Activated naive CD4-positive, alpha-beta T cell treated with anti-CD3 and anti-CD28 coated beads, Interleukin-2, amount 10 ng/mL, durations not matched to agents 7 days and 5 days (primary cell): ENCODE measurements at regions not wholly inside any gene's neighbourhood (a gene's known extent, or its start where the extent isn't known, plus 50 kb on each side); places are given as distances from the start of the nearest gene placed in this dataset.

Experiments used
- CTCF ChIA-PET: fragments of 350-600 bp; sonication (Branson Sonifier 250); formaldehyde crosslinking; loops from one replicate; lab custom pipeline; 2021; ENCODE audit warnings: antibody characterized with exemption; lab: Charles Lee
- DNase-seq: peaks from one replicate; pipeline ENCODE4 v3.0.0-alpha.2; 2020
- H3K27ac Mint-ChIP-seq: one replicate; pipeline ENCODE4 v1.8.0; 2021; ENCODE audit warnings: mild to moderate bottlenecking, moderate library complexity, mixed read lengths
- H3K27me3 Mint-ChIP-seq: one replicate; pipeline ENCODE4 v1.8.0; 2021; ENCODE audit warnings: mild to moderate bottlenecking, mixed read lengths
- H3K36me3 Mint-ChIP-seq: one replicate; pipeline ENCODE4 v1.8.0; 2021; ENCODE audit warnings: mixed read lengths
- H3K4me1 Mint-ChIP-seq: one replicate; pipeline ENCODE4 v1.8.0; 2021; ENCODE audit warnings: mixed read lengths
- H3K4me3 Mint-ChIP-seq: one replicate; pipeline ENCODE4 v1.8.0; 2021; ENCODE audit warnings: mild to moderate bottlenecking, moderate library complexity, mixed read lengths
- H3K9me3 Mint-ChIP-seq: one replicate; pipeline ENCODE4 v1.8.0; 2021; ENCODE audit warnings: mixed read lengths

DNA sequence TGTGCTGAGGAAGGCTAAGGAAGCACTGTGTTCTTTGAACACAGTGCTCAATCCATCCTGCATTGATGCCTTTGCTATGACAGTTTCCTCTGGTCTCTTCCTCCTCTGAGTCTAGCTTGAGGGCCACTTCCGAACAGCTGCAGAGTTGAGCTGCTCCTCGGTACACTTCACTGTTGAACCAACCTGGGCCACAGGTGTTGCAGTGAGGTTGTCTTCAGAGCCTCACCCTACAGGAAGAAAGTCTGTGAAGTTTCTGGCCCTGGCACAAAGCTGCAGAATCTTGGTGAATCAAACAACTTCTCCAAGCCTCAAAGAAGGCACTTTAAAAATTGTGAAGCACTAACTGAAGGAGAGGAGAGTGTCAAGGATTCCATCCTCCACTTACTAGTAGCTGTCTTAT is 394.0 kb downstream of the KCNRG start:
- CTCF ChIA-PET: no interaction called here
- H3K4me3 Mint-ChIP-seq: no peak overlapping the region
- H3K27ac Mint-ChIP-seq: no peak overlapping the region

DNA sequence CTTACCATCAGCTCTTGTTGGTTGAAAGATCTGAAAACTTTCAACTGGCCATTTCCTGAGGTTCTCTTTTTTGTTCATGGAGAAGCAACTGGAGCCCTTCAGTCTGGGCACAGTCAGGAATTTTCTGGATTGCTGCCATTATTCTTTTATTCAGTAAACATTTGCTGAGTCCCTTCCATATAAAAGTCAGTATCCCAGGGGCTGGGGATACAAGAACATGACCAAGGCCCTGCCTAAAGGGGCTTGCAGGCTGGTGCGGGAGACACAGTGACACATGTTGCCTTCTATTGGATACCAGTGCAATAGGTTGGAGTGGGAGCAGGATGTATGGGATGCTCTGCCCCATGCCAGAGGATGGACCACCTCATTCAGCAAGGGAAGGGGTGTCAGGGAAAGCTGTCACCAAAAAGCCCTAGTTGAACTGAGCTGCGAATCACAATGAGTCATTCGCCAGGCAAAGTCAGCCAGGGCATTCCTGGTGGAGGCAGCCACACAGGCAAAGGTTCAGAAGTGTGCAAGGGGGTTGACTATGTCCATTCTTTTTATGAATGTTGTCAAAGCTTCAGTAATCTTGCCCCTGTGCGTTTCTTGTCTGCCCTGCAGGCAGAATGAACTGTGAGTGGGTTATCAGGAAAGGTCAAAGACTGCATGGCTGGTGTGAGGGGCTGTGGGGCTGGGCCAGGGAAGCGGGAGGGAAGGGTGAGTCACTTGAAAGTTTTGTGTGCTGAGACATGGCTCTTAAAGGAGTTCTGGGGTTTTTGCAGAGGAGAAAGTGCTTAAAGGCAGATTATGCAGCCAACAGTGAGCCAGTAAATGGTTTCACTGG is 395.9 kb downstream of the KCNRG start:
- H3K4me1 Mint-ChIP-seq: no peaks in the 10 kb centered on the region
- no peak for DNase-seq
- CTCF ChIA-PET: no interaction called here
- peaks cover 1% of the 10 kb centered on the region for H3K9me3 Mint-ChIP-seq
- H3K36me3 Mint-ChIP-seq: no peaks in the 10 kb centered on the region
- H3K27ac Mint-ChIP-seq: no peak overlapping the region
- H3K4me3 Mint-ChIP-seq: no peak overlapping the region
- peaks cover 36% of the 10 kb centered on the region for H3K27me3 Mint-ChIP-seq

More for the DNA sequence above, 394.0 kb downstream of the KCNRG start:
- no peaks in the 10 kb centered on the region for H3K4me1 Mint-ChIP-seq
- H3K27me3 Mint-ChIP-seq: peaks cover 42% of the 10 kb centered on the region
- H3K9me3 Mint-ChIP-seq: no peaks in the 10 kb centered on the region
- DNase-seq: no peak
- H3K36me3 Mint-ChIP-seq: no peaks in the 10 kb centered on the region

DNA sequence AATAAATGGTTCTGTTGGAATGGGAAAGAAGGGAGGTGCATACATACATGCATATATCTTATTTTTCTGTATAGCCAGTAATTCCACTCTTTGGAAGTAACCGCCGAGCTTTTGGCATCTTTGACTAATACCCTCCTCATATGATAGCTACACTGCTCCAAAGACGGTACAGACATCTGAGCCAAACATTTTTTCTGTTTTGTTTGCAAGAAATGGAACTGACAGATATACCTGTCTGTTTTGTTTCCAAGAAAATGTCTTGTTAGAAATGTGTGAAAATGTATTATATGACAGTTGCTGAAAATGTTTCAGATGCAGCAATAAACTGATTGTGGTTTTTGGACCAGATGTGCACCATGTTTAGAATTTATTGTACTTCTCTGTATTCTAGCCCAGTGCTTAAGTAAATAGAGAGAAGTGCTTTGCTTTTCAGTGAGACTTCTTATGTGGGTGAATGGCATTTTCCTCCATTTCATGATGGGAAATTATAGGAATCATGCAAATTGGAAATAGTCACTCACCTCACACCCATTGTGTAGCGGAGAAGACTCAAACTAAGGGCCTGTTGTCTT is 396.9 kb downstream of the KCNRG start:
- Mint-ChIP-seq H3K9me3 (peaks cover 1% of the 10 kb centered on the region), H3K27ac (no peak overlapping the region), H3K4me1 (no peaks in the 10 kb centered on the region), H3K36me3 (no peaks in the 10 kb centered on the region), H3K27me3 (peaks cover 32% of the 10 kb centered on the region), H3K4me3 (no peak overlapping the region)
- no peak for DNase-seq
- CTCF ChIA-PET: no interaction called here

DNA sequence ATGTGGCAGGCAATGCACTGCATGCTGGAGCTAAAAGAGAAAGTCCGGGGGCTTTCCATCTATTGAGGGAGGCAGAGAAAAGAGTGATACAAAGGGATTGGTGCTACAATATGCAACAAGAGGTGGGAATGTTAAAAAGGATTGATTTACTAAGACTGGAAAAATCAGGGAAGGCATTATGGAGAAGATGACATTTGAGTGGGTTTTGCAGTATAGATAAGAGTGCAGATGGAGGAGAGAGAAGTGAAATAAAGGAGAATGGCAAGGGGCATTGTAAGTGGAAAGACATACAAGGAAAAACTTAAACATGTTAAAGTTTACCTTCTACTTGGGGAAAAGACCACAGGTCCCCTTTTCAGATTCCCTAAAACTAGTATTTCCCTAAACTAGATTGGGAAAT is 399.4 kb downstream of the KCNRG start:
- Mint-ChIP-seq H3K27me3 (peaks cover 31% of the 10 kb centered on the region), H3K27ac (no peak overlapping the region), H3K36me3 (no peaks in the 10 kb centered on the region), H3K4me3 (no peak overlapping the region), H3K4me1 (no peaks in the 10 kb centered on the region), H3K9me3 (peaks cover 1% of the 10 kb centered on the region)
- CTCF ChIA-PET: no interaction called here
- DNase-seq: no peak

DNA sequence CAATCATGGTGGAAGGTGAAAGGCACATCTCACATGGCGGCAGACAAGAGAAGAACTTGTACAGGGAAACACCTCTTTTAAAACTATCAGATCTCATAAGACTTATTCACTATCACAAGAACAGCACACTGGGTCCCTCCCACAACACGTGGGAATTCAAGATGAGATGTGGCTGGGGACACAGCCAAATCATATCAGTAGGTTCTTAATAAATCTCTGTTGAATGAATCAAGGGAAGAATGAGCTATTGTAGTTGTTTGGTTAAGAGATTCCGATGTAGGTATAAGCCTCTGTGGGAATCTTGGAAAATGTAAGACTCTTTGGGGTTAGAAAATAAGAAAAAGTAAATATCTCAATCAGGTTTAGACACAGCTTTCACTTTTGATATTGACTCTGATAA is 400.2 kb downstream of the KCNRG start:
- no peak overlapping the region for H3K4me3 Mint-ChIP-seq
- peaks cover 31% of the 10 kb centered on the region for H3K27me3 Mint-ChIP-seq
- no peaks in the 10 kb centered on the region for H3K36me3 Mint-ChIP-seq
- no peak for DNase-seq
- H3K4me1 Mint-ChIP-seq: no peaks in the 10 kb centered on the region
- H3K9me3 Mint-ChIP-seq: peaks cover 1% of the 10 kb centered on the region
- no peak overlapping the region for H3K27ac Mint-ChIP-seq
- CTCF ChIA-PET: no interaction called here

DNA sequence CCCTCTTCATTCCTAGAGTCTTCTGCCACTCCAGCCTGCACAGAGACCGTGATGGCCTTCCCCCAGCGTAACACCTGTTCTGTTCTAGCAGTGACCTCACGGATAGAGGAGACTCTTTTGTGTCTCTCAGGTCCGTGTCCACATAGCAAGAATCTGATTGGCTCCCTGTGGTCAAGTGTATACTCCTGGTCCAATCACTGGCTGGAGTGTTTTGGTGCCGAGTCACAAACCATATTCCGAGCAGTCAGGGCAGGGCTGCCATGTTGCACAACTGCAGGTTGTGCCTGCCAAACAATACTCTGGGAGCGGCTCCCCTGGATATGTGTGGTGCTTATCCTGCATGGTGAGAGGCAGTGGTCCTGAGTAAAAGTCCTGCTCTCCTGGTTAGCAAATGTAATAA is 402.4 kb downstream of the KCNRG start:
- Mint-ChIP-seq H3K9me3 (peaks cover 1% of the 10 kb centered on the region), H3K27me3 (peaks cover 21% of the 10 kb centered on the region), H3K4me1 (no peaks in the 10 kb centered on the region), H3K4me3 (no peak overlapping the region), H3K36me3 (no peaks in the 10 kb centered on the region), H3K27ac (no peak overlapping the region)
- no peak for DNase-seq
- CTCF ChIA-PET: no interaction called here

DNA sequence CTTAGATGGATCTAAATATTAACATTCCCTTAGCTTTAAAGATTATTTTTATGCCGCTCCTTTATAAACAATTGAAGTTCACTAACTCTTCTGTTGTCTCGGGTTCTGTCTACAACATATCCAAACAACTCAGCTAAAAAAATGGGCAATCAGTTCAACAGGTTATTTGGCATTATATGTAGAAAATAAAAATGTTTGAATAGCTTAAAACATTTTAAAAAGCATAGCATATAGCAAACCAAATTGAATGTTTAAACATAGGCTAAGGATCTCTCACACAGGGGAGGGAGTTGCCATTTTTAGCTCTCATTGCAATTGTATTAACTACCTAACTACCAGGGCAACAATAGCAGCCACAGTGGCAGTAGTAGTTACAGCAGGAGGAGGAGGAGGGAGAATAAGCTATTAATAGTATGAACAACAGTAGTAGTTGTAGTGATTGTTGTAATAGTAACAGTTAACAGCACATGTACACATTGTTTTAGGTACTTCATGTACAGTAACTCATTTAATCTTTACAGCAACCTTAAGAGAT is 404.2 kb downstream of the KCNRG start:
- no peak for DNase-seq
- Mint-ChIP-seq H3K27me3 (peaks cover 13% of the 10 kb centered on the region), H3K4me3 (no peak overlapping the region), H3K4me1 (no peaks in the 10 kb centered on the region), H3K27ac (no peak overlapping the region), H3K9me3 (peaks cover 1% of the 10 kb centered on the region), H3K36me3 (no peaks in the 10 kb centered on the region)
- CTCF ChIA-PET: interaction anchor here (1.2 kb wide), 1 partner anchor 381 kb away, joined by 3 read pairs; no protein-coding TSS in a partner anchor

DNA sequence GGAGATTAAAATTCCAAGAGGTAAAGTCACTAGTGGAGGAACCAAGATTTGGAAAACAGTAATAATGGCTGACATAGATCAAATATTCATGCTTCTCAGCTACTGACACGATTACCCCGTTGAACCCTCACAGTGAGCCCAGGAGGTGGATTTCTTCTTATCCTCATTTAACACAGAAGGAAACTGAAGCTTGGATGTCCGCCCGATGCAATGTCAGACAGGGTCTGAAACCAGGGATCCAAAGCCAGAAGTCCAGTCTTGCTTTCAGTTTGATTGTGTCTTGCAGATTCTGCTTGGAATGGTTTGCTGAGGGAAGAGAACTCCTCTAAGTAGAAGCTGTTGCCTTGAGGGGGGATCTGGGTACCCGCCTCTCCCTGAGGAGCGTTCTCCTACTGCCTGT is 404.7 kb downstream of the KCNRG start:
- no peak for DNase-seq
- Mint-ChIP-seq H3K36me3 (no peaks in the 10 kb centered on the region), H3K9me3 (peaks cover 1% of the 10 kb centered on the region), H3K4me3 (no peak overlapping the region), H3K27ac (no peak overlapping the region), H3K4me1 (no peaks in the 10 kb centered on the region), H3K27me3 (peaks cover 13% of the 10 kb centered on the region)
- CTCF ChIA-PET: interaction anchor here (1.2 kb wide), 1 partner anchor 381 kb away, joined by 3 read pairs; no protein-coding TSS in a partner anchor

DNA sequence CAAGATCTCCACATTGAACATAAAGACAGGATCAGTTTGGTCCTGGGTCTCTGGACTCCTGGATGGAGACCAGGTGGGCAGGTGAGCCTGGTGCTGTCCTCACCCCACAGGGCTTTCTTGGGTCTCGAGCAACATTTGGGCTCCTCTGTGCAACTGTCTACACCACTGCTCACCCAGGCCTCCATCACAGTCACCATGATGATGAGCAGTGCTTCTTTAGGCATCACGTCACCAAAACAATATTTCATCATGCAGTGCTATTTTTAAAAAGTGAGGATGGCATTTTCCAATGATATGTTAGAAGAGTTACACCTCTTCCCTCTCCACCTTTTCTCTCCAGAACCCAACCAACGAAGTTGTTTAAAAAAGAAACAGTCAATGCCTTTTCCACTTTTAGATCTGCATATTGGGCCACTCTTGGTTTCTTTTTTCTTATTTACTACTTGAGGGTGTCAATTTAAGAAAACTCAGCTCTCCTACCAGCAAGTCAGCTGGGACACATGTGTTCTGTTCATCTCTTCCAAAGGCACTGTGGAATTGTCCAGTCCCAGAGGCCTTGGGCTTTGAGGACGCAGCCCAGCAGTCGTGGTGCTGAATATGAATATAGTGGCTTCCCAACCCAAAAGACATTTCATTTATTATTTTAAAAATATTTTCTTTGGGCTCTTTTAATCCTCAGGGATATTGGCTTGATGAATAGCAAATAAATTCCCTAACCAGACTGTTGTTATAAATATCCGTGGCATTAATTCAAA is 405.7 kb downstream of the KCNRG start:
- H3K27me3 Mint-ChIP-seq: peaks cover 13% of the 10 kb centered on the region
- no peak overlapping the region for H3K4me3 Mint-ChIP-seq
- H3K4me1 Mint-ChIP-seq: no peaks in the 10 kb centered on the region
- CTCF ChIA-PET: no interaction called here
- no peak overlapping the region for H3K27ac Mint-ChIP-seq
- DNase-seq: no peak
- H3K36me3 Mint-ChIP-seq: no peaks in the 10 kb centered on the region
- H3K9me3 Mint-ChIP-seq: no peaks in the 10 kb centered on the region

DNA sequence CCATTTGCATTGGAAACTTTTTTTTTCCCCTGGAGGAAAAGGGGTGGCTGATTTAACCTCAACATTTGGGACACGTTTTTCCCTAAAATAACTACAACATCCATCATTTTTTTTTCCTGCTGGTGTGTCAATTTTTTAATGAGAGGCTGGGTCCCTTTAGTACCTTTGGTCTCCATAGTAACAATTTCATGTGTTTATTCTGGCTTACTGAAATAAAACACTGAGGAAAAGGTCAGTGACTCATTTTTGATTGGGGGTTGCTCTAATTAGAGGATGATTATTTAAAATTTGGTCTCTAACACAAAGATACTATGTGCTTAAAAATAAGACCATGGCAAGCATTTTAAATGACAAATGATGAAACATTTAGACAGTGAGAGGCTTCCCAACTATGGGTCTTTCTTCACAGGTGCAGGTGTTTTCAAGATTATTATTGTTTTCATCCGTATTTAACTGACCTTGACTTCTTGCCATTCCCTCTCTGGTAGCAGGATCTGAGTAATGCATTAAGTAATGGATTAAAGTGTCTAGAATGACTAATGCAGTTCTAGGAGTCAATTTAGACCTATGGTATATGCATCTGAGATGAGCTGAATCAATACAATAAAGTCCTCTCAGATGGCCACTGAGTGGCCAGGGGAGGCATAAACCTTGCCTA is 406.4 kb downstream of the KCNRG start:
- CTCF ChIA-PET: no interaction called here
- H3K27ac Mint-ChIP-seq: no peak overlapping the region
- H3K4me1 Mint-ChIP-seq: no peaks in the 10 kb centered on the region
- H3K9me3 Mint-ChIP-seq: no peaks in the 10 kb centered on the region
- H3K4me3 Mint-ChIP-seq: no peak overlapping the region
- no peak for DNase-seq
- H3K36me3 Mint-ChIP-seq: no peaks in the 10 kb centered on the region
- H3K27me3 Mint-ChIP-seq: peaks cover 11% of the 10 kb centered on the region

DNA sequence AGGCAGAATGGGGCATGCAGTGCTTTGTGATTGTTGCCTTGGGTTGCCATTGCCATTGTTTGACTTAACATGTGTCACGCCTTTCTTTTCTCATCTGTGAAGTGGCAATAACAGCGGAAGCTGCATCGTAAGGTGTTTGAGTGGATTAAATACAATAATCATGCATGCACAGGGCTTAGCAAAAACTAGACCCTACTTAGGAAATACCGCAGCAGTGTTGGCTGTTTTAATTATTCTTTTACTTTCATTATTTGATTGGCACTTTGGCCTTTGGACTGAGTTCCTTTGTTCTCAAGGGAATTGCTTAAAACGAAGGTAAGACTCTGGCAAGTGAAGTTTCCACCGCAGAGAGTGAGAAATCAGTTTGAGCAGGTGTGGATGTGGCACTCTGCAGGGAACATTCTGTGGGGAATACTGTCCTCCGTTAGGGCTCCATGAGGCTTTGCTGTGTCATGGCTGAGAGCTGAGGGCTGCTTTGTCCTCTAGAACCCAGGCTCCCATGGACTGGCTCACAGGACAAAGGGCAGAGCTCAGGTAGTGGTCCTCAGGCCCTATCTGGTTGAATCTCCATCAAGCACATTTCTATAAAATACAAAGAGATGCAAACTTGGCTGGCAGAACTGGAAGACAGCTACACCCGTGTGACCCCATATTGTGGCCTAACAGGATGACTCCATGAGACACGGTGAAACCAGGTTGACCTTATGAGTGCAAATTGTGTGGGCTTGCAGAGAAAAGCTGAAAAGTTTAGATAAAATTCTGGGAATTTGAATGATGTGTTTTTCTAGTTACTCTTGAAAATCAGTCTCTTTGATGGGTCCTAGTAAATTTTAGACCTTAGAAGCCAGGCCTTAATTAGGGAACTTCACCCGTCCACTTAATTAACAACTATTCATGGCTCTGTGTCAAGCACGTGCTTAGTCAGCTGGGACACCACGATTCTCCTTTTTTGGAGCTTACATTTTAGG is 407.2 kb downstream of the KCNRG start:
- DNase-seq: no peak
- no peaks in the 10 kb centered on the region for H3K4me1 Mint-ChIP-seq
- no peak overlapping the region for H3K27ac Mint-ChIP-seq
- H3K4me3 Mint-ChIP-seq: no peak overlapping the region
- no peaks in the 10 kb centered on the region for H3K36me3 Mint-ChIP-seq
- CTCF ChIA-PET: interaction anchor here (1.0 kb wide), 1 partner anchor 404 kb away, joined by 3 read pairs; no protein-coding TSS in a partner anchor
- H3K9me3 Mint-ChIP-seq: no peaks in the 10 kb centered on the region
- peaks cover 6% of the 10 kb centered on the region for H3K27me3 Mint-ChIP-seq

DNA sequence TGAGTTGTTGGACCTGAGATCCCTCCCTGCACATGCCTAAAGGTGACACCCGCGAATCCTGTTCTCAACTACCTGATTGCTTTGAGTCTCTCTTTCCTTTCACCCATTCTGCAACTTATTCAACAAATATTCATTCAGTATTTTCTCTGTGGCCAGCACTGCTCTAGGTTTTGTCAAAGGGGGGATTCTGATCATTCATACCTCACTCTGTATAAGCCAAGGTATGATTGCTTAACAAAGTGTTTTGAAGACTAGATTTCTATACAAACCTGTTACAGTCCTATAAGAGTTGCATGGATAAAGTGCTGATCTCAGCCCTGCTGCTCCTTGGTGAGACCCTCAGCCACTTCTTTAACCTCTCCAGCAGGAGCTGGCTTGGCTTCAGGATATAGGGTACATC is 409.7 kb downstream of the KCNRG start:
- CTCF ChIA-PET: no interaction called here
- Mint-ChIP-seq H3K4me1 (peaks cover 3% of the 10 kb centered on the region), H3K27me3 (peaks cover 2% of the 10 kb centered on the region)

DNA sequence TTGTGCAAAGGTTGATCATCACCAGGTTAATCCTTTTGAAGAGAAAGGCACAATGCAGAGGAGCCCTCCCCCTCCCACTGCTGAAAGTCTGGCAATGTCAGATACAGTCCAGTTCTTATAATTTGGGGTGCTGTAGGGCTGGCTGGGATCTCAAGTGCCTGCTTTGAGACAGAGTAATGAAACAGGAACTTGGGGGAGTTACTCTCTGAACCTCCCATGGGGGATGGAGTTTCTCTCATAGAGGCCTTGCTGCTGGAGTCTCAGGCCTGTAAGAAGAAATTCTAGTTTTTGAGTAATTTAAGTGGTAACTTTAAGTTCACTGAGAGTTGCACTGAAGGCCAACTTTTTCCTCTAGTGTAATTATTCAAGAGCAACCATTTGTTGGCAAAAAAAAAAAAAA is 410.5 kb downstream of the KCNRG start:
- Mint-ChIP-seq H3K27ac (no peak overlapping the region), H3K4me3 (no peak overlapping the region), H3K27me3 (no peaks in the 10 kb centered on the region), H3K36me3 (no peaks in the 10 kb centered on the region), H3K9me3 (no peaks in the 10 kb centered on the region), H3K4me1 (peaks cover 3% of the 10 kb centered on the region)
- DNase-seq: no peak
- CTCF ChIA-PET: no interaction called here

More for the DNA sequence above, 409.7 kb downstream of the KCNRG start:
- no peak for DNase-seq
- H3K9me3 Mint-ChIP-seq: no peaks in the 10 kb centered on the region
- H3K27ac Mint-ChIP-seq: no peak overlapping the region
- no peaks in the 10 kb centered on the region for H3K36me3 Mint-ChIP-seq
- H3K4me3 Mint-ChIP-seq: no peak overlapping the region
